ENCODE measurements at regions not wholly inside any gene's neighbourhood (a gene's known extent, or its start where the extent isn't known, plus 50 kb on each side); places are given as distances from the start of the nearest gene placed in this dataset.

- no peak for DNase-seq
Measured at GRCh38 chr4:181502611-181503010, 740.6 kb upstream of the TENM3 start.

DNA sequence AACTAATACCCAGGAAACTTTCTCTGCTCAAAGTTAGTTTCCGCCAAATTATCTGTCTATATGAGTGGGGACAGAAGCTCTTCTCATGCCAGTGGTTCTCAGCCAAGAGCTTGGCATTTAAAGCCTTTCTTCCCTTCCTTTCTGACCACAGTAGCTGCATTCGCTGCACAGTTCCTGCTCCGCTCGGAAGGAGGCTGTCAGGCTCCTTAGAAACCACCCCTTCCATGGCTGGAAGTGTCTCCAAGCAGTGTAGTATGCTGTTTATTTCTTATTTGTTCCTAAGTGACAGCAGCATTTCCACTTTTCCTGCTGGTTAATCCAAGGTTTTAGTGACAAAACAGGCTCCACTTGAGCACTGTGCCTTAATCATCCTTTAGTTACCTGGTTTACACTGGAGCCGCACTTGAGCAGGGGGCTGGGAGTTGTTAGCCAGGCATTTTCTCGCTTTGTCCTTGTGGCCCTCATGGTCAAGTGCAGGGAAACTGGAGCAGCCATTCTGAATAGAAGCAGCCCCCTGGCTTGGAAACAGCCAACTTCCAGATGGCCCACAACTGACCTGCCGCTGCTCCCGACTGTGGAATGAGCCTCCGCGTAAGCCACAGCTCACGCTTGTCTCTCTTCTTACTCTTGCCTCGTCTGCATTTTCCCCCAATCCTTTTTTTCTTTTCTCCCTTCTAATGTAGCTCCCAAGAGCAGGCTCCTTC, 739.4 kb upstream of the TENM3 start:
- DNase-seq, result peak in 2 of 3 experiments; percentile 51

- DNase-seq, result peak; percentile 72 to 95 (median 90)
Measured at GRCh38 chr4:181504924-181505323, 738.3 kb upstream of the TENM3 start.

- DNase-seq, result peak; percentile 50 to 86 (median 59)
Measured at GRCh38 chr4:181507180-181507835, 735.9 kb upstream of the TENM3 start.

DNA sequence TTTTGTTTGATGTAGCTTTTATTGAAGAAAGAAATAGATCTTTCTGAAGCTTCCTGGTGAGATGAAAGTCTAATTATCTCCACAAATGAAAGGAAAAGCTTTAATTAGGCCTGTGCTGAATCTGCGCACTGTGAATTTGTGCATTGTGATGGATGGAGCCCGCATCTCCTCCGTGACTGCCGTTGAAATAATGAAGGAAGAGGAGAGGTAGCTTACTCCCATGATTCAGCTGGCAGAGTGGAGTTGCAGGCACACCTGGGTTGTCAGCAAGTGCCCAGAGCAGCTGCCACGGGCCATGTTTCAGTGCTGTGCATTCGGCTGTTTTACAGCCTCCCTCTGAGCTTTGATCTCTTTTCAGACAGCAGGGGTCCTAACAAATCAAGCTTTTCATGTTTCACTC, 735.3 kb upstream of the TENM3 start:
- peak; percentile 60 to 91 (median 66) for DNase-seq

GRCh38 chr4:181508601-181509000, 734.6 kb upstream of the TENM3 start:
- peak in 1 of 3 experiments; percentile 67 for DNase-seq

DNA sequence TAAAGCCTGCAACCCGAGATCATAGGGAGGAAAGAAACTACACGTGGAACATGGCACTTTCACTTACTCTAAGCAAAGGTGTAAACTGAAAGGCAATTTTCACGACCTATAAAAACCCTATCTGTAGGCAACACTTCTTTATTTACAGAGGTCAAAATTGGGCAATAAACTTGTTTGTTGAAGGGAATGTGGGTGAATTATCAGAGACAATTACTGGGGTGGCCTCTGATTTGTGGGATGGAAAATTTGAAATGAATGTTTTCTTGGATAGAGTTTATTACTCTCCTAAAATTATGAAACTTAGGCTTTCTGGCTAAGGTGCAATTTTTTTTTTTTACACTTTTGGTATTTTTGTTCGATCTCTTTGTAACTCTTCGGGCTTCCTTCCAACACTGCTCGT, 734.1 kb upstream of the TENM3 start:
- peak in 1 of 3 experiments; percentile 58 for DNase-seq

DNA sequence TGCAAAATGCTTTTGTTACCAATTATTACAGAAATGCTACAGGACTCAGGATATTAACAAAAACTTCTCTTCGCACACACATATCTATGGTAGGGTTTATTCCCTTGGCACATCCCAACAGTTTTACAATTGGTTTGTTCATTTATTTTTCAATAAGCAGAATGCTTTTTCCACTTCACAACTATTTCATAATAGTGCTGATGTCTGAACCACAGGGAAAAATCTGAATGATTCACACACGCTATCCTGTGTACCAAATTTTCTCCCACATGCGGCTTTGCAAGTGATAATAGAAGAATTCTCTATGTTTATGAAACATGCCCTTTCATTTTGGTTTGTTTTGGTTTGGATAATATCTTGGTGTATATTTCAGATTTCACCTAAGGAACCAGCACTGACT, 725.7 kb upstream of the TENM3 start:
- DNase-seq, result no peak

- DNase-seq, result no peak
Measured at GRCh38 chr4:181520790-181521189, 722.4 kb upstream of the TENM3 start.

DNA sequence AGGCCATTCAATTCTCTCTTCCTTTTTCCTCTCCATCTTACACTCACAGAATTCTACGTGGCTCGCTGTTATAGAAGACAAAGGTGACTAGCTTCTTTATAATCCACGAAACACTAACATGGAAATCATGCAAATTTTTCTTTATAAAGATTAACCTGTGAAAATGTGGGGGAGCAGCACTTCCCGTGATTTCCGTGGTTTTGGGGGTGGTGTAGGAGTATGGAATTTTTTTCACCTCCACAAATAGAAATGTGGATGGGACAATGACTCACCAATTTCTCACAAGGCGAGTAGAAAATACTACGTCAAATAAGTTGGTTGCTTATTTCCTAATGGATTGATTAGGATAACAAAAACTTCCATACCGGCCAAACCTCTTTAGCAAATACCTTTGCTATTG, 719.2 kb upstream of the TENM3 start:
- no peak for DNase-seq

- no peak for DNase-seq
Measured at GRCh38 chr4:181524499-181524898, 718.7 kb upstream of the TENM3 start.

DNA sequence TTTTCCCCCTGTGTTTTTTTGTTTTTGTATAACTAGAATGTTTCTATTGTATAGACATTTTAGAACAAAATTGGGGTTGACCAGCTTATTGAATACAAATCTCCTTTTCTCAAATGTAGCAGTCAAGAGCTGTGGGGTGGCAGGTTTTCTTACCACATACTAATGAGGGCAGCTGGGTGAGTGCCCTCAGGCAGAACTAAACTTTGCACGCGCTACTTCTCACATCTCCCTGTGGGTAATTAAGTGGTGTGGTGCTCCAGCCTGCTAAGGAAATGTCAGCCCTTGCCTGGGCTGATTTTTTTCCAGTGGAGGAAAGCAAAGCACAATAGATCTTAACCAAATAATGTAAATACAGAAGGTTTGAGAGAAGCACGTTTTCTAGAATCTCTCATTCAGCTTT, 717.6 kb upstream of the TENM3 start:
- DNase-seq, result peak; percentile 73 to 92 (median 79)

DNA sequence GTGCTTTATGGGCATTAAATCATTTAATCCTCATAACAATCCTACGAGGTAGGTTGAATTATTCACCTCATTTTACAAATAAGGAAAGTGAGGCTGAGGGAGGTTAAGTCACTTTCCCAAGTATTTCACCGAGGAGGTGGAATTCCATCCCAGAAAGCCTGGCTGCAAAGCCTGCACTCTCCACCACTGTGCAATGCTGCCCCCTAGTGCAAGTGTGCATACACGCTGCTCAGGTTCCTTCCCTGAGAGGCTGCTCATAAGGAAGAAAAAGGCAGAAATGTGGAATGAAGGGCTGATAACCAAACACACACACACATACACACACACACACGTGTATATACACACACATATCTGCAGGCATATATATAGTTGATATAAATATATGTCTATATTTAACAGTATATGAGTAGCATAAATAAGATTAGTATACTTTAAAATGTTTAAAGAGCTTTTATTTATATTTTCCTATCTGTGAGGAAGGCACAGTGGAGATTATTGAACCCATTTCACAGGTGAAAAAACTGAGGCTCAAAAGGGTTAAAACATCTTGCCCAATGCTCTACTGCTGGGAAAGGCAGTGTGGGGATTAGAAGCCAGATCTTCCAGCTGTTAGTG, 714.5 kb upstream of the TENM3 start:
- peak; percentile 64 to 87 (median 85) for DNase-seq

- peak; percentile 20 to 83 (median 48) for DNase-seq
Measured at GRCh38 chr4:181529537-181529936, 713.7 kb upstream of the TENM3 start.

- DNase-seq, result no peak
Measured at GRCh38 chr4:181536196-181536746, 706.9 kb upstream of the TENM3 start.

DNA sequence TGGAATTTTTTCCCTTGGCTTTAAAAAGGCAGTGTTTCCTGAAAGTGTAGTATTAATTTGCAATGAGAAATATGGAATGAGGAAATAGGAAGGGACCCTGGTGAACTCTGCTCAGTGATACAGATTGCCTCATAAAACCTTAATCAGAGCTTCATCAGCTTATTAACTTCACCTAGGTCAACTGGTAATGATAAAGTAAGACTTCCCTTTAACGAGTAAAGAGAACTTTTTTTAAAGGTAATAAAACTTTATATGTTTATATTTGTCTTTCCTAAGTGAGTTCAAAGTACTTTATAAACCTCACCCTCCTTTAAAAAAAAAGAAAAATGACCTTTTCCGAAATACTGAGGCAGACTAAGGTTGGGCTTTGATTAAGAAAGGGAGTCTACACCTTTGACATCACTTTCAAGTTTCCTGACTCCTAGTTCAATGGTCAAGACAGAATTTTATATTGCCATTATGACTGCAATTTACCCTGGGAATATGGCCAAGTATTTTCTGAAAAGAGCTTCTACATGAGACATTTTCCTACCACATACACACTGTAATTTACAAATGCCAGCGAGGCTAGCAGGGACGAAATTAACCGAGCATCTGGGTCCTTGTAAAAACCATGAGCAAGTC, 706.3 kb upstream of the TENM3 start:
- peak in 2 of 3 experiments; percentile 11 to 49 for DNase-seq

DNA sequence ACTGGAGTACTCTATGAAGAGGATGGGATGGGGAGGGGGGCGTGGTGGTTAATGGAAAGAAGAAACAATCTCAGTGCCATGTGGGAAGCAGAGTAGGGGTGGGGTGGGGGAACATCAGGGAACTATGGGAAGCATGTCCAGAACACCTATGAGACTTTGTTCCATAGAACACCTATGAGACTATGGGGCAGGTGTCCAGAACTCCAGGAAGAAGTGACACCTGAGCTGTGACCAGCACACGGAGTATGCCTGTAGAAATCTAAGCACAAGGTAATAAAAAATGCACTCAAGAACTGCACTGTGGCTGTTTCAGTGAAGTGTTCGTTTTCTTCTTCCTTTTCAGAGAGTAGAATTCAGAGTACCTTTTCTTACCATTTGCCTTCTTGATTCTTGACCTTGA, 704.8 kb upstream of the TENM3 start:
- peak in 1 of 3 experiments; percentile 6 for DNase-seq

GRCh38 chr4:181541396-181541795, 701.8 kb upstream of the TENM3 start:
- no peak for DNase-seq

DNA sequence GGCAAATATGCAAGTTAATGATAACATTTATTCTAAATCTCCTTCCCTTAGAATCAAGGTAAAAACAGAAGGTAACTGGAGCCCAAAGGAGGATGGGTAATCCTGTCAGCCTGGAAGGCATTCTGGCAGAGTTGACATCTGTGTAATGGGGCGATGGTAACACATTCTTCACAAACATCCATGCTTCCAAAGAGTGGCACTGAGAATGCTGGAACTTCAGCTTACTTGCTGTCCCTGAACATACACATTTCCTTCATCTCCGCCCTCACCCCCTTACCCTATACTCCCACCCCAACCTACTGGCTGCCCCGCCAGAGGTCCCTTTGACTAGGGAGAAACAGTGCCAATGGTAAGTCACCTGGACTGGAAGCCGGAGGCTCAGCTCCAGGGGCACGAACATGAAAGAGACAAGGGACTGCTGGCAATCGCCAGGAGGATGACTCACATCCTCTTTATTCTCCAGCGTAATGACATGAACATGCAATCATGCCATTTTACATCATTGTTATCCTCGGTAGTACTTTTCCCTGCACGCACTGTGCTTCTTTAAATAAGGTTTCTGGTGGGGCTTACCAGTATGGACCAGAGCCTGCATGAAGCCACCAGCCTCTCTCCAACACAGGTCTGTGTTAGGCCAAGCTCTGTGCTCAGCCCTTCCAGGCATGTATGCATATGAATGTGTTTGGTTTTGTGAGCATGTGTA, 694.2 kb upstream of the TENM3 start:
- no peak for DNase-seq

- DNase-seq, result no peak
Measured at GRCh38 chr4:181549576-181550188, 693.5 kb upstream of the TENM3 start.

- no peak for DNase-seq
Measured at GRCh38 chr4:181550381-181550780, 692.8 kb upstream of the TENM3 start.

- no peak for DNase-seq
Measured at GRCh38 chr4:181559637-181560036, 683.6 kb upstream of the TENM3 start.
